Dermis blood vessel endothelial cell (primary cell): ENCODE measurements at regions not wholly inside any gene's neighbourhood (a gene's known extent, or its start where the extent isn't known, plus 50 kb on each side); places are given as distances from the start of the nearest gene placed in this dataset.
A peak's percentile ranks its signal among the peaks of the same experiment; 100 is the strongest.
"Not testable (repeated sequence)": the region's sequence is repeated elsewhere in the genome, so short reads cannot be mapped to it uniquely, and the experiment has no call there.

Experiments used
- DNase-seq: peaks from one replicate; pipeline ENCODE4 v3.0.0; 2010

- no peak for DNase-seq
These were observed 1439.0 kb downstream of the CDH11 start for GRCh38 chr16:63682844-63683243.

- DNase-seq, result no peak
These were observed 1449.4 kb downstream of the CDH11 start for GRCh38 chr16:63672493-63672892.

- DNase-seq, result no peak
These were observed 1458.7 kb downstream of the CDH11 start for GRCh38 chr16:63663155-63663554.

GRCh38 chr16:63655846-63656245, 1466.0 kb downstream of the CDH11 start:
- no peak for DNase-seq

- no peak for DNase-seq
These were observed 1468.6 kb downstream of the CDH11 start for GRCh38 chr16:63653044-63653839.

- DNase-seq, result no peak
These were observed 1469.8 kb downstream of the CDH11 start for GRCh38 chr16:63652091-63652490.

GRCh38 chr16:63650550-63650949, 1471.3 kb downstream of the CDH11 start:
- no peak for DNase-seq

GRCh38 chr16:63633706-63634445, 1488.0 kb downstream of the CDH11 start:
- not testable (repeated sequence) for DNase-seq

GRCh38 chr16:63629272-63629671, 1492.6 kb downstream of the CDH11 start:
- DNase-seq, result no peak

GRCh38 chr16:63628812-63629211, 1493.1 kb downstream of the CDH11 start:
- DNase-seq, result no peak

- no peak for DNase-seq
These were observed 1496.7 kb downstream of the CDH11 start for GRCh38 chr16:63625126-63625525.

GRCh38 chr16:63623551-63624039, 1498.3 kb downstream of the CDH11 start:
- DNase-seq, result no peak

- DNase-seq, result no peak
These were observed 1502.9 kb downstream of the CDH11 start for GRCh38 chr16:63618896-63619485.

- DNase-seq, result no peak
These were observed 1503.7 kb downstream of the CDH11 start for GRCh38 chr16:63617990-63618763.

- no peak for DNase-seq
These were observed 1504.5 kb downstream of the CDH11 start for GRCh38 chr16:63617047-63617989.

- DNase-seq, result no peak
These were observed 1507.4 kb downstream of the CDH11 start for GRCh38 chr16:63614429-63614828.

- DNase-seq, result peak; percentile 8
These were observed 1508.2 kb downstream of the CDH11 start for GRCh38 chr16:63613701-63614100.

- no peak for DNase-seq
These were observed 1509.2 kb downstream of the CDH11 start for GRCh38 chr16:63612462-63613227.

GRCh38 chr16:63606778-63607177, 1515.1 kb downstream of the CDH11 start:
- DNase-seq, result no peak

GRCh38 chr16:63602206-63602927, 1519.5 kb downstream of the CDH11 start:
- no peak for DNase-seq
